GM04504 (cell line): ENCODE measurements at regions not wholly inside any gene's neighbourhood (a gene's known extent, or its start where the extent isn't known, plus 50 kb on each side); places are given as distances from the start of the nearest gene placed in this dataset.
"Not testable (repeated sequence)": the region's sequence is repeated elsewhere in the genome, so short reads cannot be mapped to it uniquely, and the experiment has no call there.

Source experiments
- DNase-seq: peaks from one replicate; pipeline ENCODE4 v3.0.0-alpha.2; 2012; ENCODE audit warnings: low read depth

DNA sequence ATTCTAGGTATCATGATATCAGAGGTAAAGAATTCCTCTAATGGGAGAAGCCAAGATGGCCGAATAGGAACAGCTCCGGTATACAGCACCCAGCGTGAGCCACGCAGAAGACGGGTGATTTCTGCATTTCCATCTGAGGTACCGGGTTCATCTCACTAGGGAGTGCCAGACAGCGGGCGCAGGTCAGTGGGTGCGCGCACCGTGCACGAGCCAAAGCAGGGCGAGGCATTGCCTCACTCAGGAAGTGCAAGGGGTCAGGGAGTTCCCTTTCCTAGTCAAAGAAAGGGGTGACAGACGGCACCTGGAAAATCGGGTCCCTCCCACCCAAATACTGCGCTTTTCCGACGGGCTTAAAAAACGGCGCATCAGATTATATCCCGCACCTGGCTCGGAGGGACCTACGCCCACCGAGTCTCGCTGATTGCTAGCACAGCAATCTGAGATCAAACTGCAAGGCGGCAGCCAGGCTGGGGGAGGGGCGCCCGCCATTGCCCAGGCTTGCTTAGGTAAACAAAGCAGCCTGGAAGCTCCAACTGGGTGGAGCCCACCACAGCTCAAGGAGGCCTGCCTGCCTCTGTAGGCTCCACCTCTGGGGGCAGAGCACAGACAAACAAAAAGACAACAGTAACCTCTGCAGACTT is 70.4 kb upstream of the ALCAM start:
- not testable (repeated sequence) for DNase-seq

DNA sequence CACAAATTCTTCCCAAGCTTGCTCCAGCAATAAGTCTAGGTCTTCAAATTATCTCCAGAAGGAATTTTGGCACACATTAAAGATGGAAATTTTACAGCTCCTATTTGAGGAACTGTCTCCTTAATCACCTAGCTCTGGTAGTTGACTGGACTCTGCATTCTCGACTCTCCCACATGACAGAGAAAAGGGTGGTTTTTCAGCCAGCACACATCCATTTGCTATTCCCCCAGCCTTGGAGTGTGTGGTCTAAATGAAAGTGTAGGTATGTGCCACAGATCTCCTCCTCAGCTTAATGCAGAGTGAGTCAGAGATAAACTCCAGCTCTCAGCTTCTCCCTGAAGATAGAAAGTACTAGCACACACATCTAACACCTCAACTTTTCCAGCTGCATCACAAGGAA is 62.2 kb upstream of the ALCAM start:
- DNase-seq = peak; percentile 9

DNA sequence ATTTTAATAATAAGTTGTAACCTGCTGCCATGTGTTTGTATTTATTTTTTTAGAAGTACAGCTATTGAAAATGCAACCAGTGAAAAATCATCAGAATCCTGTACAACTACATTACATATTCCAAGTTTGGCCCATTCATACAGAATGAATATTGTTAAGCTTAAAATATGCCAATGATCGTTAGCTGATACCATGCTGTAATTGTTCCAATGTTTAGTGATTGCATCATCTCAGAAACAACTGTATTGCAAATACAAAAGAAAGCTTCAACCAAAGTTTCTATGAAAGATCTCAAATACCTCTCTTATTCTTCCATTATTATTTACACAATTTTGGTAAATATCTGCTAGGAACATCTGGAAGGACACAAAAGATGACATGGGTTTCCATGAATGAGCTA is 51.6 kb upstream of the ALCAM start:
- DNase-seq = no peak

DNA sequence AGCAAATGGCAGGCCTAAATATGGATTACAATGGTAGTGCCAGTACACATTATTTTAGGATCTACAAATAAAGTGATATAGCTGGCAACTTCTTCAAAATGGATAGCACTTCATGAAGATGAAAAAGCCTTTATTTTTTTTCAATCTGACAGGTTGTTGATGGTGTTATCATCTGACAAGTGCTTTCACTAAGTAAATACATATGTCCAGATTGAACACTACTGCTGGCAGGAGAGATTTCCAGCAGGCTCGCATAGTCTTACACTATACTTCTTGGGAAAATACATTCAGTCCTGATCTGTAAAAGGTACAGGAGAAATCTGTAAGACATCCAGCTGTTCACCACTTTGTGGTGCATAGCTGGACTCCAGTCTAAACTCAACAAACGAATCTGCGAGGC is 50.9 kb upstream of the ALCAM start:
- DNase-seq = no peak

DNA sequence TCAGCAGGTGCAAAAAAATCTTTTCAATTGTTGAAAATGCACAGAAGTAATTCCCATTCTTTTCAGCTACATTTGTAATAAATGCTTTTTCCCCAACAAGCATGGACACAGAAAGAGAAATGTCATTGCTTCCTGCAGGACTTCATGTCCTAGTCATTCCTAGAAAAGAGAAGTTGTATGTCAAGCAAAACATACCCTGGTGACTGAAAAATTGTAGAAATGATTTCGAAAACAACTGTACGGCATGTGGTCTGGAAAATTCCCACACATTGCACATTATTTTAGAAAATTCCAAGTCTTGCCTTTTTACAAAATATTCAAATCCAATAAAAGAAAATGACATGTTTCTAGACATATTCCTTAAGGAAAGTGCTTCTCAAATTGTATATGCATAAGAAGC is 50.4 kb upstream of the ALCAM start:
- no peak for DNase-seq
